HepG2 (cell line): ENCODE measurements at regions not wholly inside any gene's neighbourhood (a gene's known extent, or its start where the extent isn't known, plus 50 kb on each side); places are given as distances from the start of the nearest gene placed in this dataset.

Experiments
- ATAC-seq: fragments of 200-7000 bp; cut with Tn5 transposase; 3 replicates; pipeline ENCODE4 v1.9.1; 2020; ENCODE audit warnings: mild to moderate bottlenecking, moderate library complexity
- BruUV-seq: library from RNA; stranded (reverse); fragments of 400-500 nt; replicated peaks from 2 replicates; lab custom pipeline; 2021; lab: Mats Ljungman, UMichigan
- CTCF ChIA-PET: fragments of 300-600 bp; formaldehyde crosslinking; extraction: SDS; loops from one replicate; lab custom pipeline; 2021; ENCODE audit warnings: low total read pairs, inconsistent platforms, low intra/inter-chr PET ratio; lab: Yijun Ruan, JAX
- POLR2A ChIA-PET: fragments of 350-600 bp; sonication (Branson Sonifier 250); formaldehyde crosslinking; loops from one replicate; lab custom pipeline; 2020; ENCODE audit warnings: antibody characterized with exemption, inconsistent platforms; lab: Yijun Ruan, JAX
- DNase-seq: peaks from one replicate; pipeline ENCODE4 v3.0.0-alpha.2; 2015; ENCODE audit warnings: low spot score
- FAIRE-seq: peaks from 3 replicates; lab custom pipeline; 2011; peaks lifted over from hg19 to GRCh38; lab: Jason Lieb, UNC
- H2AFZ ChIP-seq: one replicate; pipeline ENCODE4 v1.6.1; 2011; ENCODE audit warnings: low read length, inconsistent platforms
- H3K27ac ChIP-seq: fragments of 300-600 bp; 3 replicates; pipeline ENCODE4 v1.8.0; 2011; ENCODE audit warnings: mixed run types, mild to moderate bottlenecking, mixed read lengths, low read length, inconsistent platforms; ENCODE audit not compliant: insufficient read depth; ENCODE audit errors: extremely low read length
- H3K27me3 ChIP-seq, 2 experiments: fragments of 200-600 bp in 1 of 2; 2 replicates in 1 of 2; 3 replicates in 1 of 2; pipeline versions ENCODE4 v1.6.0 to v1.8.0; 2011; ENCODE audit warnings: low read length in 2 of 2, mild to moderate bottlenecking in 2 of 2, moderate library complexity in 2 of 2, inconsistent platforms in 1 of 2; ENCODE audit not compliant: insufficient read depth in 2 of 2, control insufficient read depth in 1 of 2
- H3K36me3 ChIP-seq, 2 experiments: fragments of 200-600 bp in 1 of 2; replicated peaks in 1 of 2; 2 replicates in 1 of 2; 3 replicates in 1 of 2; pipeline versions ENCODE4 v1.5.1 to v1.8.0; 2011; ENCODE audit warnings: low read length in 2 of 2, inconsistent platforms in 1 of 2; ENCODE audit not compliant: insufficient read depth in 2 of 2, control insufficient read depth in 1 of 2
- H3K4me1 ChIP-seq: 2 replicates; pipeline ENCODE4 v1.5.1; 2012; ENCODE audit warnings: low read length, inconsistent platforms; ENCODE audit not compliant: insufficient read depth
- H3K4me2 ChIP-seq: 2 replicates; pipeline ENCODE4 v1.6.0; 2011; ENCODE audit warnings: low read depth, low read length, inconsistent platforms
- H3K4me3 ChIP-seq, 3 experiments: fragments of 200-600 bp in 1 of 3; sonication (generic), shearing (Covaris generic) in 1 of 3; replicated peaks in 1 of 3; 2 replicates each; pipeline ENCODE4 v1.5.1; 2011 to 2016; ENCODE audit warnings: low read length in 3 of 3, inconsistent platforms in 2 of 3, low read depth in 2 of 3, mild to moderate bottlenecking in 2 of 3, control low read depth in 1 of 3, mixed read lengths in 1 of 3; ENCODE audit not compliant: insufficient read depth in 1 of 3
- H3K79me2 ChIP-seq: one replicate; pipeline ENCODE4 v1.6.1; 2011; ENCODE audit warnings: low read length, inconsistent platforms; ENCODE audit not compliant: insufficient read depth
- H3K9ac ChIP-seq: 2 replicates; pipeline ENCODE4 v1.6.0; 2011; ENCODE audit warnings: mild to moderate bottlenecking, low read depth, low read length, inconsistent platforms; ENCODE audit not compliant: insufficient read depth
- H3K9me3 ChIP-seq: 2 replicates; pipeline ENCODE4 v1.5.1; 2012; ENCODE audit warnings: mild to moderate bottlenecking, low read length
- H4K20me1 ChIP-seq: 2 replicates; pipeline ENCODE4 v1.6.0; 2011; ENCODE audit warnings: inconsistent platforms, mild to moderate bottlenecking, low read length, moderate library complexity; ENCODE audit not compliant: insufficient read depth
- HDAC6 ChIP-seq: fragments of 200-600 bp; sonication (generic); IDR thresholded peaks from 2 replicates; pipeline ENCODE4 v1.7.0; 2017; ENCODE audit warnings: mild to moderate bottlenecking, antibody characterized with exemption, low read length, low read depth
- HMG20A ChIP-seq: IDR thresholded peaks from 2 replicates; pipeline ENCODE4 v1.6.1; 2016; ENCODE audit warnings: borderline replicate concordance
- MATR3 ChIP-seq: sonication (generic); formaldehyde crosslinking; IDR thresholded peaks from 2 replicates; pipeline ENCODE4 v1.4.0; 2020; ENCODE audit warnings: missing genetic modification reagents
- PATZ1 ChIP-seq: sonication (generic); formaldehyde crosslinking; IDR thresholded peaks from 2 replicates; pipeline ENCODE4 v1.4.0; 2020; ENCODE audit warnings: missing genetic modification reagents
- SAP130 ChIP-seq: IDR thresholded peaks from 2 replicates; pipeline ENCODE4 v1.6.1; 2016; ENCODE audit warnings: low read depth
- SETDB1 ChIP-seq: sonication (generic); formaldehyde crosslinking; IDR thresholded peaks from 2 replicates; pipeline ENCODE4 v1.5.1; 2020; ENCODE audit warnings: missing genetic modification reagents, mild to moderate bottlenecking, borderline replicate concordance
- TIGD3 ChIP-seq: sonication (generic); formaldehyde crosslinking; IDR thresholded peaks from 2 replicates; pipeline ENCODE4 v1.5.1; 2020; ENCODE audit warnings: mild to moderate bottlenecking, missing genetic modification reagents, borderline replicate concordance
- ZNF121 ChIP-seq: sonication (generic); formaldehyde crosslinking; IDR thresholded peaks from 2 replicates; pipeline ENCODE4 v1.5.0; 2020; ENCODE audit warnings: mild to moderate bottlenecking, missing genetic modification reagents
- ZNF331 ChIP-seq: sonication (generic); formaldehyde crosslinking; IDR thresholded peaks from 2 replicates; pipeline ENCODE4 v1.4.0; 2020; ENCODE audit warnings: missing genetic modification reagents
- ZNF33A ChIP-seq: sonication (generic); formaldehyde crosslinking; IDR thresholded peaks from 2 replicates; pipeline ENCODE4 v1.5.1; 2020; ENCODE audit warnings: missing genetic modification reagents, mild to moderate bottlenecking, moderate library complexity, borderline replicate concordance
- ZNF619 ChIP-seq: sonication (generic); formaldehyde crosslinking; IDR thresholded peaks from 2 replicates; pipeline ENCODE4 v1.4.0; 2020; ENCODE audit warnings: mild to moderate bottlenecking, missing genetic modification reagents
- ZNF639 ChIP-seq: conservative IDR thresholded peaks from 2 replicates; pipeline ENCODE4 v1.6.1; 2018; ENCODE audit warnings: missing genetic modification reagents
- ZNF816 ChIP-seq: sonication (generic); formaldehyde crosslinking; IDR thresholded peaks from 2 replicates; pipeline ENCODE4 v1.8.0; 2022; ENCODE audit warnings: missing genetic modification reagents, mild to moderate bottlenecking, borderline replicate concordance
- WGBS: methylation state at CpG from one replicate; pipeline ENCODE4 v1.1.6; 2017; ENCODE audit warnings: low lambda C conversion rate; 5-methylcytosine and 5-hydroxymethylcytosine counted together
- in situ Hi-C: cut with HindIII; loops from 2 replicates; pipeline ENCODE4 v1.10.0; 2017; ENCODE audit warnings: low pct_unique_long_range_greater_than_20kb; ENCODE audit not compliant: extremely low pct_ligation_motif_present
- intact Hi-C: fragments of 100-400 bp; cut with micrococcal nuclease; formaldehyde crosslinking; loops from one replicate; pipeline ENCODE4 v1.10.0; 2022; ENCODE audit not compliant: unreplicated experiment

- intact Hi-C loops, result no loop called here
- no peaks in the 10 kb centered on the region for H3K36me3 ChIP-seq
- TF ChIP-seq HDAC6 (no peak), HMG20A (CRISPR knock-in tag) (no peak), SETDB1 (CRISPR knock-in tag) (no peak), ZNF619 (CRISPR knock-in tag) (no peak), ZNF33A (CRISPR knock-in tag) (no peak), MATR3 (CRISPR knock-in tag) (no peak), SAP130 (CRISPR knock-in tag) (no peak), ZNF331 (CRISPR knock-in tag) (no peak), TIGD3 (CRISPR knock-in tag) (no peak), ZNF121 (CRISPR knock-in tag) (no peak), ZNF816 (no peak), PATZ1 (CRISPR knock-in tag) (no peak), ZNF639 (CRISPR knock-in tag) (no peak)
- H3K4me1 ChIP-seq, result no peaks in the 10 kb centered on the region
- 2% methylated on average over 2 of the region's 2 CpGs for WGBS
- no peak overlapping the region for H3K9ac ChIP-seq
- no peak overlapping the region for H3K4me2 ChIP-seq
- peaks cover 7% of the 10 kb centered on the region; the same call in 1 of the 2 replicates for H3K9me3 ChIP-seq
- H3K27me3 ChIP-seq, result no peaks in the 10 kb centered on the region
- no peak for ATAC-seq
- no peak overlapping the region for H3K27ac ChIP-seq
- no peak for FAIRE-seq
- DNase-seq, result no peak
- no peak overlapping the region for H2AFZ ChIP-seq
- H3K79me2 ChIP-seq, result no peaks in the 10 kb centered on the region
- no peak overlapping the region for H3K4me3 ChIP-seq
- in situ Hi-C loops, result no loop called here
- H4K20me1 ChIP-seq, result no peaks in the 10 kb centered on the region
- CTCF ChIA-PET, result no interaction called here
- POLR2A ChIA-PET, result no interaction called here
- BruUV-seq, result no TSS peak
These were observed 166.0 kb upstream of the FAM98A start for GRCh38 chr2:33765122-33765521.
